ENCODE measurements at regions not wholly inside any gene's neighbourhood (a gene's known extent, or its start where the extent isn't known, plus 50 kb on each side); places are given as distances from the start of the nearest gene placed in this dataset.

- no peak overlapping the region for H3K4me3 ChIP-seq (ENCODE audit: low read depth, low read length)
- no peak for TF ChIP-seq CTCF (IDR thresholded peaks at IDR 0.05; ENCODE audit: control insufficient read depth, extremely low read depth, insufficient read depth)
- DNase-seq (ENCODE audit: low read depth), result no peak
Measured at GRCh38 chr2:60023256-60023985, 530.0 kb downstream of the BCL11A start.

- no peak for DNase-seq (ENCODE audit: low read depth)
- no peak for TF ChIP-seq CTCF (IDR thresholded peaks at IDR 0.05; ENCODE audit: control insufficient read depth, extremely low read depth, insufficient read depth)
- no peak overlapping the region for H3K4me3 ChIP-seq (ENCODE audit: low read depth, low read length)
Measured at GRCh38 chr2:60007671-60008070, 545.8 kb downstream of the BCL11A start.

GRCh38 chr2:60003076-60003475, 550.4 kb downstream of the BCL11A start:
- no peak overlapping the region for H3K4me3 ChIP-seq (ENCODE audit: low read depth, low read length)
- no peak for TF ChIP-seq CTCF (IDR thresholded peaks at IDR 0.05; ENCODE audit: control insufficient read depth, extremely low read depth, insufficient read depth)
- no peak for DNase-seq (ENCODE audit: low read depth)

- no peak for DNase-seq (ENCODE audit: low read depth)
- no peak overlapping the region for H3K4me3 ChIP-seq (ENCODE audit: low read depth, low read length)
- no peak for TF ChIP-seq CTCF (IDR thresholded peaks at IDR 0.05; ENCODE audit: control insufficient read depth, extremely low read depth, insufficient read depth)
Measured at GRCh38 chr2:60002183-60002867, 551.1 kb downstream of the BCL11A start.

GRCh38 chr2:60000686-60001085, 552.8 kb downstream of the BCL11A start:
- DNase-seq (ENCODE audit: low read depth), result no peak
- no peak overlapping the region for H3K4me3 ChIP-seq (ENCODE audit: low read depth, low read length)
- no peak for TF ChIP-seq CTCF (IDR thresholded peaks at IDR 0.05; ENCODE audit: control insufficient read depth, extremely low read depth, insufficient read depth)

GRCh38 chr2:59998324-59998723, 555.1 kb downstream of the BCL11A start:
- no peak overlapping the region for H3K4me3 ChIP-seq (ENCODE audit: low read depth, low read length)

More at GRCh38 chr2:59998324-59998723, 555.1 kb downstream of the BCL11A start:
- no peak for DNase-seq (ENCODE audit: low read depth)
- TF ChIP-seq CTCF (IDR thresholded peaks at IDR 0.05; ENCODE audit: control insufficient read depth, extremely low read depth, insufficient read depth), result no peak
